Upper lobe of right lung (tissue), 1 donor: ENCODE measurements at regions not wholly inside any gene's neighbourhood (a gene's known extent, or its start where the extent isn't known, plus 50 kb on each side); places are given as distances from the start of the nearest gene placed in this dataset.

ENCODE experiments used
- ATAC-seq: fragments of 200-7000 bp; cut with Tn5 transposase; one replicate; pipeline ENCODE4 v1.9.1; 2020; ENCODE audit warnings: mild to moderate bottlenecking, moderate library complexity
- DNase-seq: peaks from one replicate; pipeline ENCODE4 v3.0.0-alpha.2; 2020
- H3K27ac ChIP-seq: fragments of 200-600 bp; one replicate; pipeline ENCODE4 v1.8.0; 2022
- H3K27me3 ChIP-seq: fragments of 200-600 bp; one replicate; pipeline ENCODE4 v1.8.0; 2022; ENCODE audit warnings: mild to moderate bottlenecking
- H3K36me3 ChIP-seq: fragments of 200-600 bp; one replicate; pipeline ENCODE4 v1.8.0; 2022
- H3K4me1 ChIP-seq: fragments of 200-600 bp; one replicate; pipeline ENCODE4 v1.8.0; 2022
- H3K4me3 ChIP-seq: fragments of 200-600 bp; one replicate; pipeline ENCODE4 v1.8.0; 2022; ENCODE audit warnings: mild to moderate bottlenecking
- H3K9me3 ChIP-seq: fragments of 200-600 bp; one replicate; pipeline ENCODE4 v1.8.0; 2022
- intact Hi-C: fragments of 100-400 bp; cut with DNase I; formaldehyde crosslinking; loops from one replicate; pipeline ENCODE4 v1.11.0; 2022
- TF ChIP-seq, protein P1 (sequence below): fragments of 200-600 bp; IDR thresholded peaks from one replicate; pipeline ENCODE4 v1.8.0; 2022; ENCODE audit warnings: antibody characterized with exemption
- donor health status: DM: no; HTN: yes; CAD: no; lungs with severe emphysema.

DNA sequence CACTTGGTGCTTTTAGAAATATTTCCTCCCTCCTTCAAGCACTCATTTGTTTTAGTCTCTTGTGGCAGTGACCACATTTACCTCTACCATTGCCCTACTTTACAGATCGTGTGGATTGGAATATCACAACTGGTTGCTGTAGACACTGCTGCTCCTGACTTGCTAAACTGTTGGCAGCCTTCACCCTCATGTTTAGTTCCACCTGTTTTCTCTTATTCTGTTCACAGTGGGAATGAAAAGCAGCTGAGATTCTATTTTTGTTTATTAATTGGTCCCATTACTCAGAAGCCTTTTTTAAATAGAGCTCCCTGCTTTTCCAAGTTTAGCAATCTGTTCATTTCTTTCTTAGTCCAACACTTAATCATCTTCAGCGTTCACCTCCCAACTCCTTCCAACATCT, 308.9 kb downstream of the RWDD3 start:
- Histone ChIP-seq H3K9me3 (no peaks in the 10 kb centered on the region), H3K4me1 (no peaks in the 10 kb centered on the region), H3K36me3 (no peaks in the 10 kb centered on the region), H3K27ac (no peak overlapping the region), H3K27me3 (no peaks in the 10 kb centered on the region), H3K4me3 (no peak overlapping the region)
- DNase-seq: no peak
- no peak for ATAC-seq
- TF ChIP-seq, protein P1, sequence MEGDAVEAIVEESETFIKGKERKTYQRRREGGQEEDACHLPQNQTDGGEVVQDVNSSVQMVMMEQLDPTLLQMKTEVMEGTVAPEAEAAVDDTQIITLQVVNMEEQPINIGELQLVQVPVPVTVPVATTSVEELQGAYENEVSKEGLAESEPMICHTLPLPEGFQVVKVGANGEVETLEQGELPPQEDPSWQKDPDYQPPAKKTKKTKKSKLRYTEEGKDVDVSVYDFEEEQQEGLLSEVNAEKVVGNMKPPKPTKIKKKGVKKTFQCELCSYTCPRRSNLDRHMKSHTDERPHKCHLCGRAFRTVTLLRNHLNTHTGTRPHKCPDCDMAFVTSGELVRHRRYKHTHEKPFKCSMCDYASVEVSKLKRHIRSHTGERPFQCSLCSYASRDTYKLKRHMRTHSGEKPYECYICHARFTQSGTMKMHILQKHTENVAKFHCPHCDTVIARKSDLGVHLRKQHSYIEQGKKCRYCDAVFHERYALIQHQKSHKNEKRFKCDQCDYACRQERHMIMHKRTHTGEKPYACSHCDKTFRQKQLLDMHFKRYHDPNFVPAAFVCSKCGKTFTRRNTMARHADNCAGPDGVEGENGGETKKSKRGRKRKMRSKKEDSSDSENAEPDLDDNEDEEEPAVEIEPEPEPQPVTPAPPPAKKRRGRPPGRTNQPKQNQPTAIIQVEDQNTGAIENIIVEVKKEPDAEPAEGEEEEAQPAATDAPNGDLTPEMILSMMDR: no peak
- intact Hi-C loops: no loop called here

DNA sequence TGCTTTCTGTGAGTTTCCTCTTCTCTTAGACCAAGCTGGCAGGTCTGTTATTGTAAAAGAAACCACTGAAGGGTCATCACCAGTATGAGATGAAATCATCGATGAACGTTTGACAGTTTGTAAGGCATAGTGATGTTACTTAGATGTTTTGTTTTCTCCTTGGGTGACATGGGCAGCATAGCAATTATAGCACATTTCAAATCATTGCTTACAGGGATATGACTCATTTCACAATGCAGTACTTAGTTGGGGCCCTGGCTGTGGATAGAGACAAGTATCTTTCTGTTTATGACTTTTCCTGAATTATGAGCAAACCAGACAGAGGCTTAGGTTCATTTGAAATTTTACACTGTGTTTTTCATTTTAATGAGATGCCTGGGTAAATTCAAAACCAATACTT, 313.0 kb downstream of the RWDD3 start:
- TF ChIP-seq, protein P1: no peak
- no peaks in the 10 kb centered on the region for H3K9me3 ChIP-seq
- DNase-seq: no peak
- H3K4me1 ChIP-seq: no peaks in the 10 kb centered on the region
- intact Hi-C loops: no loop called here
- H3K27ac ChIP-seq: no peak overlapping the region
- no peak overlapping the region for H3K4me3 ChIP-seq
- no peaks in the 10 kb centered on the region for H3K27me3 ChIP-seq
- no peak for ATAC-seq
- no peaks in the 10 kb centered on the region for H3K36me3 ChIP-seq

DNA sequence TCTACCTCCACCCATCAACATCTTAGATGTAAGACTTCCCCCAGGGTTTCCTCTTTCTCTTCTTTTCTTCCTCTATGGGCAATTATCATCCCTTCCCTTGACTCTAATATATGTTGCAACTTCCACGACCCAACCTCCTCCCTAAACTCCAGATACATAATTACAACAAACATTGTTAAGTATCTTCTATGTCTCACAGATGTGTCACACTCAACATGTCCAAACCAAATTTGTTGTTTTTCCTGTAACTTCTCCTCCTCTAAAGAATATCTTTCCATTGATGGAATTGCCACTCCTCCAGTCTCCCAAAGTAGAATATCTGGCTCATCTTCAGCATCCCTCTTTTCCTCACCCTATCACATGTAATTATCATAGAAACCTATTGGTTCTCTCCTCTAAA, 314.2 kb downstream of the RWDD3 start:
- no peak for ATAC-seq
- TF ChIP-seq, protein P1: no peak
- Histone ChIP-seq H3K36me3 (no peaks in the 10 kb centered on the region), H3K4me1 (no peaks in the 10 kb centered on the region), H3K27me3 (no peaks in the 10 kb centered on the region), H3K27ac (no peak overlapping the region), H3K4me3 (no peak overlapping the region), H3K9me3 (no peaks in the 10 kb centered on the region)
- intact Hi-C loops: no loop called here
- DNase-seq: no peak

- DNase-seq (no peak), ATAC-seq (no peak)
- no peak overlapping the region for H3K4me3 ChIP-seq
- H3K36me3 ChIP-seq: no peaks in the 10 kb centered on the region
- no peaks in the 10 kb centered on the region for H3K27me3 ChIP-seq
- no peak overlapping the region for H3K27ac ChIP-seq
- no peaks in the 10 kb centered on the region for H3K4me1 ChIP-seq
- H3K9me3 ChIP-seq: no peaks in the 10 kb centered on the region
- TF ChIP-seq, protein P1: no peak
- intact Hi-C loops: no loop called here
Observed at GRCh38 chr1:95551201-95551600, 317.2 kb downstream of the RWDD3 start.

DNA sequence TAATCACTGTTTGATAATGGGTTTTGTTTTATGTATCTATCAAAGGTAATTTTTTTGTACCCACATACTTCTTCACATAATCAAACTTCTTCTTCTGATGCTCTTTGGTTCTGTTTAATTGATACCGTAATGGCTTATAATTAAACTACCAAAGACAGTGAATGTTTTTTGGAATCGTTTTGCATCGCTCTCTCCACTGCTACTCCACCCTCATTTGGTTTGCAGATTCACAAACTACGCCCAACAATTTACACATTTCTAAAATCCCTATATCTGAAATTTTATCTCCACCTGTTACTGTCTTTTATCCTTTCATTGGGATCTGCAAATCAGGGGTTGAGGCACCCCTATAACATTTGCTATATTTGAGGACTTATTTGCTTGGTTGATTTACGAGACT, 319.6 kb downstream of the RWDD3 start:
- no peak overlapping the region for H3K27ac ChIP-seq
- intact Hi-C loops: no loop called here
- no peaks in the 10 kb centered on the region for H3K9me3 ChIP-seq
- H3K27me3 ChIP-seq: no peaks in the 10 kb centered on the region
- DNase-seq (no peak), ATAC-seq (no peak)
- no peak overlapping the region for H3K4me3 ChIP-seq
- no peaks in the 10 kb centered on the region for H3K36me3 ChIP-seq
- no peaks in the 10 kb centered on the region for H3K4me1 ChIP-seq
- TF ChIP-seq, protein P1: no peak

- H3K9me3 ChIP-seq: no peaks in the 10 kb centered on the region
- TF ChIP-seq, protein P1: no peak
- H3K36me3 ChIP-seq: no peaks in the 10 kb centered on the region
- no peaks in the 10 kb centered on the region for H3K27me3 ChIP-seq
- intact Hi-C loops: no loop called here
- H3K4me1 ChIP-seq: no peaks in the 10 kb centered on the region
- no peak overlapping the region for H3K27ac ChIP-seq
- ATAC-seq (no peak), DNase-seq (no peak)
- no peak overlapping the region for H3K4me3 ChIP-seq
Observed at GRCh38 chr1:95554408-95554807, 320.4 kb downstream of the RWDD3 start.
